HG02970 (cell line): ENCODE measurements at regions not wholly inside any gene's neighbourhood (a gene's known extent, or its start where the extent isn't known, plus 50 kb on each side); places are given as distances from the start of the nearest gene placed in this dataset.
"Not testable (repeated sequence)": the region's sequence is repeated elsewhere in the genome, so short reads cannot be mapped to it uniquely, and the experiment has no call there.

Experiments used
- ATAC-seq: cut with Tn5 transposase; IDR thresholded peaks from one replicate; pipeline ENCODE4 v1.9.1; 2021; ENCODE audit warnings: mild to moderate bottlenecking, moderate library complexity, moderate number of reproducible peaks; ENCODE audit not compliant: unreplicated experiment, low FRiP score

DNA sequence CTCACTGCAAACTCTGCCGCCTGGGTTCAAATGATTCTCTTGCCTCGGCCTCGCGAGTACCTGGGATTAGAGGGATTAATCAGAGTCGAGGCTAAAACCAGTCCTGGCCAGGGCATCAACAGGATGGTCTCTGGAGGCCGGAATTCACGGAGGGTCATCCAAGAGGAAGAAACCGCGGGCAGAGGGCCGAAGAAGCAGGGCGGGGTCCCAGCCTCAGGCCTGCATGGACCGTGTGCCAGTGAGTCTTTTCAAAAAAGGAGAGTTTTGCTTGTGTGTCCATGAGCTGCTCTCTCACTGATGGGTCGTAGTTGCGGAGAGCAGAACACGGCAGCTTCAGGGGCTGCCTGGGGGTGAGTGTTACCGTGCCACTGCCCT is 295.1 kb upstream of the ZNF337 start:
- ATAC-seq, result no peak

- no peak for ATAC-seq
Measured at GRCh38 chr20:25991051-25991755, 294.6 kb upstream of the ZNF337 start.

- ATAC-seq, result not testable (repeated sequence)
Measured at GRCh38 chr20:25989686-25990085, 293.0 kb upstream of the ZNF337 start.

- ATAC-seq, result no peak
Measured at GRCh38 chr20:25989196-25989595, 292.5 kb upstream of the ZNF337 start.

DNA sequence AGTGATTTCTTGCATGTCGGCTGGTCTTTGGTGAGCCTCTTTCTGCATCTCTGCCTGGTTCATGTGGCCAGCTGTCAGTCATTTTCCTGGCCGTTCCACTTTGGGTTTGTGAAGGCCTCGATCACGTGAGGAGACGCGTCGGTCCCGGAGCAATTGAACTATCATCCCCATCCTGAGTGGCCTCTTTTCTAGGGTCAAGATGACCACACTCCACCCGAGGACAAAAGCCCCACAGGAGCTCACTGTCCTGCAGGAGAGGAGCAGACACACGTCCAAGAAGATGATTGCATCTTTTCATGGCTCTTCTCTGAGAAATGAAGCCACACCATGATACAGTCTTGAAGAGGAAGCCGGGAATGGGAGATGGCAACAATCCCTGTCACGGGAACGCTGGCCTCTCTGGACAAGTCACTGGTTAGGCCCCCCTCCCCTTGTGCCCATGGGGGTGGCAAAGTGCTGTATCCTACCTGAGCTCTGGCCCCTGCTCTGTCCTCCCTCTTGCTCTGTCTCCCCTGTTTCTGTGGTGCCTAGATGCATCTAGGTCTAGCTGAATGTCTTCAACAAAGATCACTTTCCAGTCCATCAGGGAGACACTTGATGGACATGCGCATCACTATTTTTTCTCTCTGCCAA is 291.4 kb upstream of the ZNF337 start:
- ATAC-seq, result not testable (repeated sequence)

DNA sequence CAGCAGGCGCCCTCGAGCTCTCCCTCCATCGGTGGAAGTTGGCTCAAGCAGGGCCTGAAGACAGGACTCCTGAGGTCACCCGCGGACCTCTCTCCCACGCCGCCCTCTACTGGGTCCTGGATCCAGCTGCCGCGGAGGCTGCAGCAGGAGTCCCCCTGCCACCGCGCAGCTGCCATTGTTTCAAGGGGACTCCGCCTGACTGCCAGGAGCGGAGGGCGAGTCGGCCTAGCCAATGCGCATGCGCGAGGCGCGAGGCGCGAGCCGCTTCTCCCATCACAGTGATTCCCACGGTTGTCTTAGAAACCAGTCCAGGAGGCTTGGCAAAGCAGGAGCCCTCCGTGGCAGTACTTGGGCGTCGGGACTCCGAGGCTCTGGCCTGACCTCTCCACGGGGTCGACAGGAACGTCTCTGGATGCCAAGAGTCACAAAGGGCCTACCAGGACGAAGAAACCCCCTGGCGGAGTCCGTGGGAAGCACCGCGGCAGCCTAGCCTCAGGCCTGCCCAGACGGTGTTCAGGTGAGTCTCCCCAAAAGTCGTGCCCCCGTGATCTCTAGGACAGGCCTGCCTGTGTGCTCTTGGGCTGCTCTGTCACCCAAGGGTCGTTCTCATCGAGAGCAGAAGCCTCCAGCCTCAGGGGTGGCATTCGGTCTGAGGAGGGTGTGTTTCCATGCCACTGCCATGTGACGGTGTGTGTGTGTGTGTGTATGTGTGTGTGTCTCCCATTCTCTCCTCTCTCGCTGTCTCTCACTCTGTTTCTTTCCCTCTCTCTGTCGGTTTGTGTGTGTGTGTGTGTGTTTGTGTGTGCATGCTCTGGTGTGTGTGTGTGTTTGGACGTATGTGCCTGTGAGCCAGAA is 290.6 kb upstream of the ZNF337 start:
- ATAC-seq, result peak; percentile 52

DNA sequence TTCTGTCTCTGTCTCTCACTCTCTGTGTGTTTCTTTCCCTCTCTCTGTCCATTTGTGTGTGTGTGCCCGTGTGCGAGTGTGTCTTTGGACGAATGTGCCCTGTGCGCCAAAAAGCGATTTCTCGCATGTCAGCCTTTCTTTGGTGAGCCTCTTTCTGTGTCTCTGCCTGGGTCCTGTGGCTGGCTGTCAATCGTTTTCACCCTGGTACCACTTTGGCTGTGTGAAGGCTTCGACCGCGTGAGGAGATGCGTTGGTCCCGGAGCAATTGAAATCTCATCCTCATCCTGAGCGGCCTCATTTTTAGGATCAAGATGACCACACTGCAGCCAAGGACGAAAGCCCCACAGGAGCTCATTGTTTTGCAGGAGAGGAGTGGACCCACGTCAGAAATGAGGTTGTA is 288.9 kb upstream of the ZNF337 start:
- no peak for ATAC-seq

- ATAC-seq, result no peak
Measured at GRCh38 chr20:25984933-25985332, 288.3 kb upstream of the ZNF337 start.

DNA sequence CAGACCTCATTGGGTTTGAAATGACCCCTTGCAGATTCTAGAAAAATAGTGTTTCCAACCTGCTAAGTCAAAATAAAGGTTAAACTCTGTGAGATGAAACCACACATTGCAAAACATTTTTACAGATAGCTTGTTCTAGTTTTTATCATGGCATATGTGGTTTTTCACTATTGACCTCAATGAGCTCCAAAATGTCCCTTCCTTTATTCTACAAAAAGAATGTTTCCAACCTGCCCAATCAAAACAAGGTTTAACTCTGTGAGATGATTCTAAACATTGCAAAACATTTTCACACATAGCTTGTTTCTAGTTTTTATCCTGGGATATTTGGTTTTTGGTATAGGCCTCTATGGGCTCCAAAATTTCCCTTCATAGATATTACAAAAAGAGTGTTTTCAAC is 286.0 kb upstream of the ZNF337 start:
- ATAC-seq, result not testable (repeated sequence)

DNA sequence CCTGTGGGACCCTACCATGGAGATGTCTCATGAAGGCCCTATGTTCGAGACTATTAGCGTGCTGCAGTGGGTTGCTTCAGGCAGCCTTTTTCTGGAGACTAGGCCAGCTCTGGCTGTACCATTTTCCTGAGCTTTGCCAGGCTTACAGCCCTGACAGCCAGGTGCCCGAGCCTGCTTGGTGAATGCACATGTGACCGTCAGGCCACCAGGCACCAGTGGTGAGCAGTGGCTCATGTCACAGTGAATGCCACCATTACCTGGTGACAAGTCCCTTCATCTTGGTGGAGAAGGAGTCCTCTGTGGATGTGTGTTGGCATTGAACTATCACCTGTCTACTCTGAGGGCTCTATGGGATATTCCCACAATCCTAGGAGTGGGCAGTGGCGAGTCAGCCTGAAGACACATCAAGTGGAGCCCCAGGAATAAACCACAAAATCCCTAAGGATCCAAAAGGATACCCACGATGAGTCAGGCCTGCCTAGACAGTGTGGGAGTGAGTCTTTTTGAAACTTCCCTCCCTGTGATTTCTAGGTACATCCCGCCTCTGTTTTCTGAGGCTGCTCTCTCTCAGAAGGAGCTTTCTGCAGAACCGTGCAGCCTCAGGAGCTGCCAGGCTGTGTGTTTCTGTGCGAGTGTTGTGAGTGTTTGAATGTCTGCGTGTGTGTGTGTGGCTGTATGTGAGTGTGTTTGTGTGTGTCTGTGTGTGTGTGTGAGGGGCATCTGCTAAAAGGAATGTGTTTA is 282.0 kb upstream of the ZNF337 start:
- not testable (repeated sequence) for ATAC-seq

DNA sequence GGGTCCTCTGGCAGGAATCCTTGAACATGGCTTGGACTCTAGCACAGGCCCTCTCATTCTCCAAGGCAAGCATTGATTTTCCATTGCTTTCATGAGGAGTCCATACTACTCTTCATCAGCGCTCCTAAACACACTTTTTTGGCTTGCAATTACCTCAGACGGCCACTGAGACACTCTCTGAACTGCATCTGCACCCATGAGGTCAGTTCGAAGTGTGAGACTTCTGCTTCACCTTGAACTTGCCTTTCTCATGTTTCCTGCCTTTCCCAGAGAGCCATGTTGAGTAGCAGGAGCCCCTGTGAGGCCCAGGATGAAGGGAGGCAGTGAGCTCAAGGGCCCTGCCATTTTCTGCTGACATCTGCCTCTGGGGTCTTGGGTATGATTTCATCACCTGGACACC is 279.2 kb upstream of the ZNF337 start:
- ATAC-seq, result not testable (repeated sequence)

GRCh38 chr20:25965203-25965602 is 268.6 kb upstream of the ZNF337 start:
- not testable (repeated sequence) for ATAC-seq

GRCh38 chr20:25953876-25954275 is 257.2 kb upstream of the ZNF337 start:
- not testable (repeated sequence) for ATAC-seq

- ATAC-seq, result not testable (repeated sequence)
Measured at GRCh38 chr20:25935230-25935629, 238.6 kb upstream of the ZNF337 start.

GRCh38 chr20:25932806-25933205 is 236.2 kb upstream of the ZNF337 start:
- not testable (repeated sequence) for ATAC-seq

DNA sequence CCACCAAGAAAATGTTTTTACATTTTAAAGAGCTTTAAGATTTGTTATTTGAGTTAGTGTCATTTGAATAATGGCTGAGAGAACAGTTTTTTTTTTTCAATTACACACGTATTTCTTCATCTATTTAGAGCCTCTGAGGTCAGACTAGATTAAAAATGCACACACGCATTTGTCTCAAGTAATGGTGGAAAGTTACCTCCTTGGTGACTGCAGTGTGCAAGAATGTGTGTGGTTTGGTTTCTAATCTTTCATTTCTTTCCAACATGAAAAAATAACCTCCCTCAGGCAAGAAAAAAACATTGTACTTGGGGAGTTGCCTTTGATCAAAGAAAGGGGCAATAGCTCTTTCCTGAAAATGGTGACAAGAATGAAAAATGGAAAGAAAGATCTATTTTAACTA is 235.5 kb upstream of the ZNF337 start:
- not testable (repeated sequence) for ATAC-seq

DNA sequence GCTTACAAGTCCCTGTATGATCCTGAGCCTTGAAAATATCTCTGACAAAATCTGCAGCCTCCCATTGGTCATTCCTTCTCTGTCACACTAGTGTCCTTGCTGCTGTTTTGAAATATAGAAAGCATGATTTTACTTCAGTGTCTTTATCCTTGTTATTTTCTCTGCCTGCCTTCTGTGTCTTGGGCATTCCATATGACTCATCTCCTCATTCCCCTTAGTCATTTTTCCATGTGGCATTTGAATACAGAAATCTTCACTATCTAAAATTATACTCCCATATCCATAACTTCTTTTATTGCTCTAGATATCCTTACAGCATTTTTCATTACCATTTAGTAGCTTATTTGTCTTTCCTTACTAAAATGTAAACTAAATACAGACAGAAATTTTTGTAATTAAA is 205.7 kb upstream of the ZNF337 start:
- not testable (repeated sequence) for ATAC-seq

DNA sequence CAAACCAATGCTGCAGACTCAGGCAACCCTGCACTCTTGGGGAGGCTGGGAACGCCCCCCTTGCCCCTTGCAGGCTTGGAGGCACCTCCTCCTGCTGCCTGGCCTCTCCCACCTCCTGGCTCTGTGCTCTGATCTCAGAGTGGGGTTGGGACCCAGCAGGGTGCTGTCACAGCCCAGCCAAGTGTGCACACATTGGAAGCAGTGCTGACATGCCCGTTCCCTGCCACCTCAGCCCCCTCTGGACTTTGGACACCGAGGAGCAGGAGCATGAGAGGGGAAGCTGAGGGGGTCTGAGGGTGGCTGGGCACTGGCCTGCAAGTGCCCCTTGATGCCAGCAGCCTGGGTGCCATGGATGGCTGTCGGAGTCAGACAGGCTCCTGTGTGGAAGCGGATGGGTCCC is 202.0 kb upstream of the ZNF337 start:
- not testable (repeated sequence) for ATAC-seq

GRCh38 chr20:25879096-25879495 is 182.4 kb upstream of the ZNF337 start:
- not testable (repeated sequence) for ATAC-seq

DNA sequence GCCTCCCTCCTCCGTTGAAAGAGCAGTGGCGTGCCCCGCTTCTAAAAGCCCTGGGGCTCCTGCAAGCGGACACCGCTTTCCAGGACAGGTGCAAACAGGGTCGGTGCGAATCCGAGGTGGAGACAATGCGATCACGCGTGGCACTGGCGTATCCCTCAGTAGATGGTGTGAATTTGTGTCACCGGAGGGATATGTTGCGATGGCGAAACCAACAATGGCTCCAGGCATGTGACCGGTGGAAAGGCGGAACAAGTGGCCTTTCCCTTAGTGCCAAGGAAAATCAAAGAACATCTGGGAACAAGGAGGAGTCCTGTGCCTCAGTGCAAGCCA is 172.0 kb upstream of the ZNF337 start:
- not testable (repeated sequence) for ATAC-seq
